HG02763 (cell line): ENCODE measurements at regions not wholly inside any gene's neighbourhood (a gene's known extent, or its start where the extent isn't known, plus 50 kb on each side); places are given as distances from the start of the nearest gene placed in this dataset.

ENCODE experiments used
- ATAC-seq: cut with Tn5 transposase; IDR thresholded peaks from one replicate; pipeline ENCODE4 v1.9.1; 2021; ENCODE audit warnings: mild to moderate bottlenecking, moderate library complexity; ENCODE audit not compliant: unreplicated experiment

DNA sequence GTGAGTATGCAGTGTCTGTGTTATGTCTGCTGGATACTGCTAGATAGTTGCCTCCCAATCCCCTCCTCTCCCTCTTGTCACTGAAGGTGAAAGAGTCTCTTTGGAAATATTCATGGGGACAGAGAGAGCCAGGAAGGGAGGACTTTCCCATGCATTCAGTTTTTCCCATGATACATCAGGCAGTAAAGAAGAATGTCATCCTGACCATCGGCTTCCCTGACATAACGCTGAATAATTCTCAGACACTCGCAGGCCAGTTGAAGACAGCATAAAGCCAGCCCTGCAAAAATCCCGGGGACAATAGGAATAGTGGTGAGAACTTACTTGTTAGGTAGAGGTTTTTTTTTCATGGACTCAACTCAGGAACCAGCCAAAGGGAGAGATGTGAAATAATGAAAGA is 58.1 kb downstream of the KLF4 start:
- no peak for ATAC-seq

DNA sequence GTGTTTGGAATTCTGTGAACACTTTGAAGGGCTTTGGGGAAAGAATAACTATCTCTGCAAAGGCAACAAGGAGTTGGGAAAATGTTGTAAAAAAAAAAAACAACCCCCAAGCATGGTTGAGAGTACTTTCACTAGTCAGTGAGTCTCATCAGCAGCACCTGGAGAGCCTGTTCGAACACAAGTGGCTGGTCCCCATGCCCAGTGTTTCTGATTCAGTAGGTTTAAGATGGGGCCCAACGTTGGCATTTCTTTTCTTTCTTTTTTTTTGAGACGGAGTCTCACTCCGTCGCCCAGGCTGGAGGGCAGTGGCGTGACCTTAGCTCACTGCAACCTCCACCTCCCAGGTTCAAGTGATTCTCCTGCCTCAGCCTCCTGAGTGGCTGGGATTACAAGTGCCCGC is 59.5 kb downstream of the KLF4 start:
- ATAC-seq = no peak

DNA sequence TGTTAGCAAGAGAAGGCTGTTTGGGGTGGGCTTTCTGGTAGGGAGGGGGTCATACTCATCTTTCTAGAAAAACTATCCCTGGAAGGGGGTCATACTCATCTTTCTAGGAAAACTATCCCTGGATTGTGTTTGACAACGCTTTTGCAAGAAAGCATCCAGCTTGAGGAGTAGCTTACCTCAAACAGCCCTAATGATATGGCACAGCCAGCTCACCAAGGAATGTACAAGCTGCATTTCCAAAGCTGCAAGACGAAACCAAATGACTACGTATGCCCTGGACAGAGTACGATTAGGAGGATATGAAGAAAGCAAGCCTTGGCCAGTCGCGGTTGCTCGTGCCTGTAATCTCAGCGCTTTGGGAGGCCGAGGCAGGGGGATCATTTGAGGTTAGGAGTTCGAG is 63.4 kb downstream of the KLF4 start:
- no peak for ATAC-seq

DNA sequence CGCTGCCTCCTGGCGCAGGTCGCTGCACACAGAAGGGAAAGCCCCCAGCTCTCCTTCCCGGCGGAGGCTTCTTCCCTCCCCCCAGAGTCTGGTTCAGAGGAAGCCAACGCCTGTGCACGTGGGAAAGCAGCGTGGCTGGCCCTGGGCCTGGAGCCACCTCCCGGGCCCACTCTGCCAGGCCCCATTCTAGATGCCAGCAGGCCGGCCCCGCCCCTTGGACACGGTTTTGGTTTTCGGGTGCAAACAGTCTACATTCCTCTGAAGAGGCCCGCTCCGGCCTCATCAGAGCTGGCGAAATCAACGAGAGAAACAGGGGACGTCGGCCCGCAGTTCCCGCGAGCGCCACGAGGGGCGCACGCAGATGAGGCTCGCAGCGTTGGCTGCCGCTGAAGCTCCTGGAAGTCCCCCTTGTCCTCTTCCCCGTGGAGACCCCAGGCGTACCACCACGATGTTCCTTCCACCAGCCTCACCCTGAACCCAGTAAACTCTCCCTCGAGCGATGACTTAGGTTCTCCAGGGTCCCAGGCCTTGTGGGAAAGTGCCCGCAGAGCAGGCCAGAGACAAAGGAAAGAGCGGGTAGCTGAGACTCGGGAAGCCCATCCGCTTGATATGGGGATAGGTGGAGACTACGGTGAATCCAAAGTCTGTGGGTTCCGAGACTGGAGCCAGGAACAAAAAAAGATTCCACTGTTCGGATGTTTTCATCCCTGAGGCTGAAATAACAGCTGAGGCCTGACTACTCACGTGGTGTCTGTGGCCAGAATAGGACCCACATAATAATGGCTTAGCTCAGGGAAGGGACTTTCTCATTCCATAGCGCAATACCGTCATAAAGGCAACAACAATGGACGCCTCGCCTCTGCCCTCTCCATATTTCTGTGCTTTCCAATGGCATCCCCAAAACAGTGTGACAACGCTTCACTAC is 64.2 kb downstream of the KLF4 start:
- ATAC-seq = peak; percentile 80

DNA sequence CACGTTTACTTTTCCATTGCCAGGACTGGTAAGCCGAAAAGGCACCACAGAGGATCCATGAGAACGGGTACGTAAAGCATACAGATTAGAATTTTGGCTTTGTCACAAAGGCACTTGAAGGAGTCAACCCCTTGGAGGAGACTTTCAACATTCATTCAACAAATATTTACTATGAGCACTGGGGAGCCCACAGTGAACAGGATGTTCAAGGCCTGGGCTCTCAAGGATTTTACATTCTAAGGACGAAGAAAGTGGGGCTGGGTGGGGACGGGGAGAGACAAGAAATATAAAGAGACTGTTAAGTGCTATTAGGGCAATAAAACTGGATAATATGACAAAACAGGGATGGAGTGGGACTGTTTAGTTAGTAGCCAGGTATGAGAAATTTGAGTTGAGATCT is 66.0 kb downstream of the KLF4 start:
- ATAC-seq = no peak

DNA sequence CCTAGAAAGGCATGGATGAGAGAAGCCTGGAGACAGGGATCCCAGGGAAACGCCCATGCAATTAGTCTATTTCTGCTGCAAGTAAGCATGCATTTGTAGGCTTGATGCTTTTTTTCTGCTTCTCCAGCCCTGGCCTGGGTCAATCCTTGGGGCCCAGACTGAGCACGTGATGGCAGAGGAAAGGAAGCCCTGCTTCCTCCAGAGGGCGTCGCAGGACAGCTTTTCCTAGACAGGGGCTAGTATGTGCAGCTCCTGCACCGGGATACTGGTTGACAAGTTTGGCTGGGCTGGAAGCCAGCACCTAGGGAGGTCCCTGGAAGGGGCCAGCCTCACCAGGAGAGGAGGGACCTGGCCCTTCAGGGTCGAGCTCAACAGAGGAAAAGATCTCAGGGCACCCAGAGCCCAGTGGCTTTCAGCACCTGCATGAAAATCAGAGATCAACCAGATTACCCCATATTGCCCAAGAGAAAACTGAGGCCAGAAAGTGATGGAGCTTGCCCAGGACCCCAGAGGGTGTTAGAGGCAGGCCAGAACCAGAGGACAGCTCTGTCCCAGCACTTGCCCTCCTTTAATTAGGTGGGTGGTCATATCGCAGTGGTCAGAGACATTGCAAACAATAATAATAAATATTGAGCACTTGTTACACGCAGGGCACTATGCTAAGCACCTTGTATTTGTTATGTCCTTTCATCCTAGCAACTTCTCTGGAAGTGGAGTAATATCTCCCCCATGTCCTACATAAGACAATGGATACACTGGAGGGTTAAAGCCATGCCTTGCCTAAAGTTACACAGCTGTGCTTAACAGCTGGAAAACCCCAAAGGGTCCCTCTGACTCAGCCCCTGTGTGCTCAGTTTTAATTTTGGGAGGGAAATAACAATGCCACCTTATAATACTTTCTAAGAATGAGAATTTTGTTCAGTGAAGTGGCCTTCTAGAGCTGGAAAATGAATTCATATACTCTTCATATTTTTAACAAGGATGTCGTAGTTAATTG is 67.1 kb downstream of the KLF4 start:
- ATAC-seq = no peak

DNA sequence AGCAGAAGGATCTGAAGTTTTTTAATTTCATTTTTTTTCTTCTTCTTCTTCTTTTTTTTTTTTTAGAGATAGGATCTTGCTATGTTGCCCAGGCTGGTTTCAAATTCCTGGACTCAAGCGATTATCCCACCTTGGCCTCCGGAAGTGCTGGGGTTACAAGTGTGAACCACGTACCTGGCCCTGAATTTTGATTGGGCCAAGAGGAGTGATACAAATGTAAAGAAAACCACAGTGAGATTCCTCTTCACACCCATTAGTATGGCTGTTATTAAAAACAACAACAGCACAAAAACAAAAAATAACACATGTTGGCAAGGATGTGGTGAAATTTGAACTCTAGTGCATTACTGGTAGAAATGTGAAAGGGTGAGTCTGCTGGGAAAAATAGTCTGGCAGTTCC is 79.1 kb downstream of the KLF4 start:
- no peak for ATAC-seq

DNA sequence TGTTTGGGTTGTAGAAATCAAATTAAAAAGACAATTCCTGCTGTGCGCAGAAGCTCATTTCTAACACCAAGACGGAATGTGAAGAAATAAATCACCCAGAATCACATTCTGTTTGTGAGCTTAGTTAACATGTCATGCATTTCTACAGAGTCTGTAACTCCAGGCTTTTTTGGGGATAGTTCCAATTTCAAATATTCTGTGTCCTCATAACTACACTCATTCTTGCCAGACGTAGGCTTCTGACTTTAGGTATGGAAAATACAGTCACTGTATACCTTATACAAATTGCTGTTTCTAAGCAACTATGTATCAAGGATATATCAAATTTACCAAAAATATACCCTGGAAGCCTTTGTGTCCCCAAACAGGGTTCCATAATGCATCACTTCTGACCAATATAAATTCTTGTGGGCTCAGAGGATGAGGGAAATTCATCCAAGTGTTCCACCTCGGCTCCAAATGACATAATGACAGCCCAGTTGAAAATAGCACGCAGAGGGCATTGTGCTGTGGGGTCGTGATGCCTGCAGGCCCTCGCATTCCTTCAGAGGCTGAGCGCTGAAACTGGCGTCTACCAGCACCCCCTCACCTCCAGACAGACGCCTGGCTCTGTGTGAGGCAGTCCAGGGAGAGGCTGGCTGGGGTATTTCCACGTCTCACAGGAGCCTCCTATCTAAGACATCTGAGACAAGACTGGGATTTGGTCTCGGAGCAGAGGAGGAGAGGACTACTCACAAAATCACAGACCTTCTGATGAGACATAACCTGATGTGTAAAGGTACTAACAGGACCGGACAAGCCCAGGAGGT is 79.8 kb downstream of the KLF4 start:
- no peak for ATAC-seq

DNA sequence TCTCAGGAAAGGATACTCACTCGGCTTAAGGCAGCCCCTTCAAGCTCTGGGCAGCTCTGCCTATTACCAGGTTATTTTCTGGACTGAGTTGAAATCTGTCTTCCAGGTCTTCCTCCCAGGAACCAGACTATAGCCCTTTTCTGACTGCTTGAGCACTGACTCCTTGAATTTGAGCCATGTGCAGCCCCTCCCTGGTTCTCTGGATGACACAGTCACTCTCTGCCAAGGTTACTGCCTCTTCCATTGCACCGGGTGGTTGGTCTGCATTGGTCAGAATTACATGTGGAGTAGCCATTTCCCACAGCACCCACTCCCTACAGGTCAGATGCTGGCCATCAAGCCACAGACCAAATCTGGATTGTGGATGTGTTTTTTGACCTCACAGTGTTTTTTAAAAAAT is 81.9 kb downstream of the KLF4 start:
- no peak for ATAC-seq

DNA sequence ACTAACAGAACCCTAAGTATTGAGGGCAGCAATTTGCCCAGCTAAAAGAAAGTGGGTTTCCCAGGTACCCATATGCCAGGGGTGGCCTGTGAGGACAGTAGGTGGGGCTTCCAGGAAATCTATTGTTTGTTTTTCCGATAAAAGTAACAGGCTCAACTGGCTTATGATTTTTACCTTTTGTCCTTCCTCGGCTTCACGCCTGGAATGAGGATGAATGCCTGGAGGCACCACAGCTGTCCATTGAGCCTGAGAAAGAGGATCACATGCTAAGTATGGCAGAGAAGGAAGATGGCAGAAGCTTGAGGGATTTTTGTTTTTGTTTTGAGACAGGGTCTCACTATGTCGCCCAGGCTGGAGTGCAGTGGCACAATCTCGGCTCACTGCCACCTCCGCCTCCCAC is 84.1 kb downstream of the KLF4 start:
- ATAC-seq = no peak

DNA sequence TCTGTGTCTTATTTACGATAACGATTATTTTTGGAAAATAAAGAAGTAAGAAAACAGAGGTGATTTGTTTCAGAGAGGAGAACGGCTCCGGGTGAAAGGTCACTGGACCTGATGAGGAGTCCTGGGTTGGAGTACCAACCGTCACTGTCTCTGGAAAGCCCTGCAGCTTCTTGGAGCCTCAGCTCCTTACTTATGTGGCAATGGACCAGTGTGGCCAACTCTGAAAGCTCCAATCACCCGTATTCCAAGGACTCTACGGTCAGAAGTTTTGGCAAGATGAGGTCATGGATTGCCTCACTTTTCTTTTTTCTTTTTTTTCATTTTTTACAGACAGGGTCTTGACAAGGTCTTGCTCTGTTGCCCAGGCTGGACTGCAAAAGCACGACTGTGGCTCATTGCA is 84.8 kb downstream of the KLF4 start:
- ATAC-seq = no peak

DNA sequence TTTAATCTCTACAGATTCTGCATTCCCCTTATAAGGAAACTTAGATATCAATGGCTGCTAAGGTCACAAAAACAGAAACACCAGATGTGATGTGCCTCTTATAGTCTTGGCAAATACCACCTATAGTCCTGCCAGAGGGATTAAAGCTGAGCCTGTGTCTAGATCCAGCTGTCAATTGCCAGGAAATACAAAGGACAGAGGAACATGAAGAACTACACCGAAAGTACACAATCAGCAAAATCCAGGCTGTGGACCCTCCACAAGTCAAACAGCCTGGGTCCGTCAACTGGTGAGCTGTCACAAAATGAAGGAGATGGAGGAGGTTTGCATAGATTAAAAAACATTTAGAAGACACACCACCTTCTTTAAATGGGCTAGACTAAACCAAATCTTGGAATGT is 85.4 kb downstream of the KLF4 start:
- no peak for ATAC-seq

DNA sequence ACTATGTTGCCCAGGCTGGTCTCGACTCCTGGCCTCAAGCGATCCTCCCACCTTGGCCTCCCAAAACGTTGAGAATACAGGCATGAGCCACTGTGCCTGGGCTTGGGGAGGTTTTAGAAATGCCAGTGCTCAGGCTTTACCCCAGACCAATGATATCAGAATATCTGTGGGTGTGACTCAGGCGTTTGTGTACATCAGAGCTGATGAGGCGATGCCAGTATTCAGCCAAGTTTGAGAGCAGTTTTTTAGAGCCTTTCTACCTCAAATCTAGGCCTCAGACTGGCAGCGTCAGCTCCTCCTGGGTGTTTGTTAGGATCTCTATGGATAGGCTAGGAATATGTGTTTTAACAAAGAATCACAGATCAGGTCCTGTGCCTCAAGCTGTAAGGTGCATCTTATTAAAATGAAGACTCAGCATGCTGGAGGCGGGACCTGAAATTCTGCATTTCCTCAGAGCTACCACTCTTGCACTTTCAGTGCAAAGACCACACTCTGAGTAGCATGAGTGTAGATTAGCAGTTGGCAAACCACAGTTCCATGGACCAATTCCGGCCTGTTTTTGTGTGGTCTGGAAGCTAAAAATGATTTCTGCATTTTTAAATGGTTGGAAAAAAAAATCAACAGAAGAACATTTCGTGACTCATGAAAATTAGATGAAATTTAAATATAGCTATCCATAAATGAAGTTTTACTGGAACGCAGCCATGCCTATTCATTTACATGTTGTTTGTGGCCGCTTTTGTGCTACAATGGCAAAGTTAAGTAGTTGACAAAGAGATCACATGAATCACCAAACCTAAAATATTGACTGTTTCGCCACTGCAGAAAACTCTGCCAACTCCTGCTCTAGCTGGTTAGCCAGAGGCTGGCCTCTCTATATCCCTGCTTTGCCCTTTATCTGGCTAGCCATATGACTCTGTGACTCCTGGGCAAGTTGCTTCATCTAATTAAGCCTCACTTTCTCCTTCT is 92.2 kb downstream of the KLF4 start:
- no peak for ATAC-seq

DNA sequence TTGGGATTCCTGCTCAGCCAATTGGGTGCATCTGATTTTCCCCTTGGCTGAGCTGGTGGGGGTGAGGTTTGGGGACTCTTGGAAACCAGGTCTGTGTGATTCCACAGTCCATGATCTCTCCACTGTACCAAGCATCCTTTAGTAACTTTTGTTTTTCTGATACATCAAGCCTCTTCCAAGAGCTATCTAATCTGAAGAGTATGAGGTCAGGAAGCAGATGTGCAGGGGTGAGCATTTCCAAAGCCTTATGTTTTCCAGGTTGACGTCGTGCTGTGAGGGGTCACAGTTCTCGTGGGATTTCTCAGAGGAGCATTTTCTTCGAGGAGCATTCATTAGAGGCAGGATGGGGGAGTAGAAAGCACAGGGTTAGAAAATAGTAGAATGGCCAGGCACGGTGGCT is 95.3 kb downstream of the KLF4 start:
- ATAC-seq = no peak

DNA sequence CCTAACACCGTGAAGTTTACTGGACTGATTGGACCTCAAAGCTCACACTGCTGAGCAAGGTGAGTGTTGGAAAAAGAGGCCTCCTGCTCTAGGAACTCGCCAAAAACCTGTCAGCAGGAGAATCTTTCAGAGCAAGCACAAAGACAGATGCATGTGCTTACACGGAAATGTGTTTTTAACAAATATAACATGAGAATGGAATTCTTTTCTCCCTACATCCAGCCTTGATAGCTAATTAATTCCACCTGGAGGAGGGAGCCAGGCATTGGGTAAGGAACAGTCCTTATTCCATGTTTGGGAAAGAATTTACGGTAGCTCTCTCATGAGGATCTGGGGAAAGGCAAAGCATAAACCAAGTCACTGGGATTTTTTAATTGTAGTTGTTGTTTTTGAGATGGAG is 98.8 kb downstream of the KLF4 start:
- no peak for ATAC-seq

DNA sequence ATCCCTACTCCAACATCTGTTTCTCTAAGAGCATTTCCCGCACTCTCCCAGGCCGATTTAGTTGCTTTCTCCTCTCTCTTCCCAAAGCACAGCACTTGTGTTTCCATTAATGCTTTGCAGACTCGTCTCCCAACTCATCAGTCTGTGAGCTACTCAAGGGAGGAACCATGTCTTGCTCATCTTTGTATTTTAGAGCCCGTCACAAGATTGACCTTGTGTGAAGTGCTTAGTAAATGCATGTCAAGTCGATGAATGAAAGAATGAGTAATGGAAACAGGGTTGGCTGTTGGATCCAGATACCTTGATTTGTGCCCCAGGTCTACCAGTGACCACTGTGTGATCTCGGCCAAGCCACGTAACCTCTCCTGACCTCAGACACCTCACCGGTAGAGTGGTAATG is 99.3 kb downstream of the KLF4 start:
- ATAC-seq = no peak

DNA sequence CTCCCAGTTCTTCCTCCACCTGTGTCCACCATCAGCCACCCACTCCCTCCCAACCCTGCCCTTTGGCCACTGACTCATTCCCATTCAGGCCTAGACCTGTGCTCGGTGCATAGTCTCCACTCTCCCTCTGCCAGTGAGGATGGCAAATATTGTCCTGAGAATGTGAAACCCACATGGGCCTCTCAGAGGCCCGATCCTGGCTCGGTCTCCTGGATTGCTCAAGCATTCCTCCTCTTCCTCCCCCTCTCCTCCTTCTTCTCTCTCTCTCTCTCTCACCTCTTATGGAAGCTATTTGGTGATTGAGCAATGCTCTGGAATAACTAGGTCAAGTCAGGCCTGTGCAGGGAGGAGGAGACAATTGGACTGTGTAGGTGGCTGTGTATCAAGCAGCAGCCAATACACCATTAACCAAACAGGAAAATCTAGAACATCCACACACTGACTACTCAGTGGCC is 99.9 kb downstream of the KLF4 start:
- ATAC-seq = no peak

DNA sequence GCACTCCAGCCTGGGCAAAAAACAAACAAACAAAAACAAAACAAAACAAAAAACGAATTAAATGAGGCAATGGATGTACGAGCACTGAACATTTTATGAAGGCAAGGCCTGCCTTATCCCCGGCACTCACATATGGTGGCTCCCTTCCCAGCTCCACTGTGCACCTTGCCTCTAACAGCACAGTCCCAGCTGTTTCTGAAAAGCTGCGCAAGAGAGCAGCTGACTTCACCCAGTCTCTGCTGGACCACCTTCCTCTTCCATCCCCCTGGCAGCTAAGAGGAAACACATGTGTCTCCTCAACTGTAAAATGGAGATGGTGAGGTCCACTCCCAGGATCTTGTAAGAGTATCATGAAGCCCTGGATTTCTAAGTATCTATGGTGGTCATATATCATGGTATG is 100.7 kb downstream of the KLF4 start:
- no peak for ATAC-seq

DNA sequence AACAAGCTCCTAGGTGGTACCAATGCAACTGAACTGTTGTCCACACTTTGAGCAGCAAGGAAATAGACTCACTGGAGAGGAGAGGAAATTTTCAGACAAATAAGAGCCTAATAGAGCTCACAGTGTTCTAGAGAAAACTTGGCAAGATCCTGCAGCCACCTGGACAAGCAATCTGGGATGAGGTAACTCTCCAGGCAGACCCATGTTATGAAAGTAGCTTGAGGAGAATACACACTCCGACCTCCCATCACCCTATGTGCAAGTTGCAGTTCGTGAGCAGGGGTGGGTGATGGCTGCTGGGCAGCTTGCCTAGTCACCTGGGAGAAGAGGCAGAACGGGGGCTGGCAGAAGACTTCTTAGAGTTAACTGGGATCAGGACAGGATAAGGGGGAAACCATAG is 102.2 kb downstream of the KLF4 start:
- ATAC-seq = no peak

DNA sequence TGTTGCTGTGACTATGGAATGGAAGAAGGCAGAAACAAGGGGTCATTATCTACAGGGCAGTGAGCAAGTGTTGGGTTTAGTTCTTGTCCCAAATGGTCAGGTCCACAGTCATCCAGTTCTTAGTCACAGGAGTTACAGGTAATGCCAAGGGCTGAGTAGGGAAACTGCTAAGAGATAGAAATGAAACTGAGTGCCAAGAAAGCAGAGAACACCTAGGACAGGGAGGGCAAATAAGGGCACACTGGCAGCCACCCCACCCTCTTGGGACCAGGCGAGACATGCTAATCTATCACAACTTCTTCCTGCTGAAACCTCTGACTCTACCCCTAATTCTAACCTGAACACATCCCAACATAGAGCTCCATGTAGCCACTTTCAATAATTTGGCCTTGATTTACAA is 103.2 kb downstream of the KLF4 start:
- no peak for ATAC-seq
